GM12875 (cell line): ENCODE measurements at regions not wholly inside any gene's neighbourhood (a gene's known extent, or its start where the extent isn't known, plus 50 kb on each side); places are given as distances from the start of the nearest gene placed in this dataset.

ENCODE experiments used
- H3K4me3 ChIP-seq: one replicate; pipeline ENCODE4 v1.5.1; 2011; ENCODE audit warnings: low read depth, low read length, control low read depth
- CTCF ChIP-seq: IDR thresholded peaks from 2 replicates; pipeline ENCODE4 v1.5.1; 2011; ENCODE audit warnings: low read depth, mild to moderate bottlenecking, control low read depth, inconsistent platforms, low read length, moderate library complexity, borderline replicate concordance; ENCODE audit not compliant: insufficient read depth

- TF ChIP-seq CTCF, result no peak
- no peak overlapping the region for H3K4me3 ChIP-seq
These were observed 138.5 kb downstream of the NXPE2 start for GRCh38 chr11:114816791-114817190.

- TF ChIP-seq CTCF, result no peak
- no peak overlapping the region for H3K4me3 ChIP-seq
These were observed 140.1 kb downstream of the NXPE2 start for GRCh38 chr11:114818382-114818781.

- TF ChIP-seq CTCF, result no peak
- no peak overlapping the region for H3K4me3 ChIP-seq
These were observed 140.7 kb downstream of the NXPE2 start for GRCh38 chr11:114819028-114819427.

GRCh38 chr11:114820621-114821020, 142.3 kb downstream of the NXPE2 start:
- no peak overlapping the region for H3K4me3 ChIP-seq
- no peak for TF ChIP-seq CTCF

- no peak overlapping the region for H3K4me3 ChIP-seq
- TF ChIP-seq CTCF, result no peak
These were observed 143.5 kb downstream of the NXPE2 start for GRCh38 chr11:114821621-114822412.

GRCh38 chr11:114826910-114827442, 148.6 kb downstream of the NXPE2 start:
- TF ChIP-seq CTCF, result no peak

GRCh38 chr11:114827736-114828135, 149.4 kb downstream of the NXPE2 start:
- H3K4me3 ChIP-seq, result no peak overlapping the region
- TF ChIP-seq CTCF, result no peak

More at GRCh38 chr11:114826910-114827442, 148.6 kb downstream of the NXPE2 start:
- no peak overlapping the region for H3K4me3 ChIP-seq
